Eye (tissue), 1 donor: ENCODE measurements at regions not wholly inside any gene's neighbourhood (a gene's known extent, or its start where the extent isn't known, plus 50 kb on each side); places are given as distances from the start of the nearest gene placed in this dataset.

Source experiments
- DNase-seq: peaks from one replicate; pipeline ENCODE4 v3.0.0-alpha.2; 2015

GRCh38 chr3:141418751-141419150, 50.4 kb downstream of the ZBTB38 start:
- DNase-seq = no peak

GRCh38 chr3:141419946-141420345, 51.6 kb downstream of the ZBTB38 start:
- no peak for DNase-seq

- no peak for DNase-seq
Observed at GRCh38 chr3:141421186-141421585, 52.9 kb downstream of the ZBTB38 start.

- no peak for DNase-seq
Observed at GRCh38 chr3:141421639-141422319, 53.5 kb downstream of the ZBTB38 start.

- DNase-seq = no peak
Observed at GRCh38 chr3:141422961-141423582, 54.8 kb downstream of the ZBTB38 start.

- no peak for DNase-seq
Observed at GRCh38 chr3:141425523-141426233, 57.4 kb downstream of the ZBTB38 start.

- DNase-seq = no peak
Observed at GRCh38 chr3:141426404-141427034, 58.2 kb downstream of the ZBTB38 start.

GRCh38 chr3:141427764-141428163, 59.1 kb upstream of the RASA2 start:
- DNase-seq = no peak

- DNase-seq = no peak
Observed at GRCh38 chr3:141429371-141430035, 57.3 kb upstream of the RASA2 start.

- peak; percentile 85 for DNase-seq
Observed at GRCh38 chr3:141430316-141430715, 56.5 kb upstream of the RASA2 start.

- DNase-seq = no peak
Observed at GRCh38 chr3:141431411-141432378, 55.1 kb upstream of the RASA2 start.

GRCh38 chr3:141432904-141433303, 53.9 kb upstream of the RASA2 start:
- DNase-seq = no peak

GRCh38 chr3:141434255-141434654, 52.6 kb upstream of the RASA2 start:
- DNase-seq = no peak

- DNase-seq = no peak
Observed at GRCh38 chr3:141436180-141436579, 50.6 kb upstream of the RASA2 start.
